ENCODE measurements at regions not wholly inside any gene's neighbourhood (a gene's known extent, or its start where the extent isn't known, plus 50 kb on each side); places are given as distances from the start of the nearest gene placed in this dataset.

- no peak for TF ChIP-seq CTCF (IDR thresholded peaks at IDR 0.05)
- no peak for TF ChIP-seq POLR2AphosphoS5 (IDR thresholded peaks at IDR 0.05)
Observed at GRCh38 chr16:77009453-77009852, 181.5 kb upstream of the MON1B start.

Data from stomach (tissue), 4 donors.